ENCODE measurements at regions not wholly inside any gene's neighbourhood (a gene's known extent, or its start where the extent isn't known, plus 50 kb on each side); places are given as distances from the start of the nearest gene placed in this dataset.

GRCh38 chr4:156173937-156174336 lies 220.3 kb upstream of the CTSO start:
- no TSS peak for BruUV-seq (replicated peaks)
- intact Hi-C loops (cut with micrococcal nuclease; ENCODE audit: unreplicated experiment) = no loop called here
- ChIA-PET CTCF (ENCODE audit: unreplicated experiment) (no interaction called here), POLR2A (no interaction called here)
- Histone ChIP-seq H3K9me2 (ENCODE audit: insufficient read depth, low read length) (no peaks in the 10 kb centered on the region), H3K4me1 (ENCODE audit: insufficient read depth, low read length, poor library complexity, severe bottlenecking) (no peaks in the 10 kb centered on the region), H3K79me2 (ENCODE audit: insufficient read depth, low read depth, low read length) (no peaks in the 10 kb centered on the region), H3K9me3 (ENCODE audit: low read length) (no peaks in the 10 kb centered on the region), H4K20me1 (ENCODE audit: insufficient read depth, low read length) (no peaks in the 10 kb centered on the region), H3K4me3 (ENCODE audit: low read depth, low read length, poor library complexity, severe bottlenecking) (no peak overlapping the region), H3K4me2 (ENCODE audit: low read length) (no peak overlapping the region), H3K36me3 (ENCODE audit: insufficient read depth, low read length) (no peaks in the 10 kb centered on the region), H3K27ac (ENCODE audit: low read depth, low read length, poor library complexity, severe bottlenecking) (no peak overlapping the region), H2AFZ (ENCODE audit: low read length) (no peak overlapping the region)
- no peak for TF ChIP-seq EZH2phosphoT487 (IDR thresholded peaks at IDR 0.05; ENCODE audit: borderline replicate concordance, low read depth, low read length)
- no peak for TF ChIP-seq CTCF (conservative IDR thresholded peaks at IDR 0.05; ENCODE audit: low read length)
- DNase-seq (ENCODE audit: low spot score) = no peak

GRCh38 chr4:156173486-156173885 lies 219.8 kb upstream of the CTSO start:
- no peak overlapping the region for H3K27ac ChIP-seq (ENCODE audit: low read depth, low read length, poor library complexity, severe bottlenecking)
- H3K9me3 ChIP-seq (ENCODE audit: low read length) = no peaks in the 10 kb centered on the region
- H3K79me2 ChIP-seq (ENCODE audit: insufficient read depth, low read depth, low read length) = no peaks in the 10 kb centered on the region
- ChIA-PET CTCF (ENCODE audit: unreplicated experiment) (no interaction called here), POLR2A (no interaction called here)
- H3K9me2 ChIP-seq (ENCODE audit: insufficient read depth, low read length) = no peaks in the 10 kb centered on the region
- intact Hi-C loops (cut with micrococcal nuclease; ENCODE audit: unreplicated experiment) = no loop called here
- no peak overlapping the region for H2AFZ ChIP-seq (ENCODE audit: low read length)
- no peak for DNase-seq (ENCODE audit: low spot score)
- H4K20me1 ChIP-seq (ENCODE audit: insufficient read depth, low read length) = no peaks in the 10 kb centered on the region
- TF ChIP-seq CTCF (conservative IDR thresholded peaks at IDR 0.05; ENCODE audit: low read length) (no peak), EZH2phosphoT487 (IDR thresholded peaks at IDR 0.05; ENCODE audit: borderline replicate concordance, low read depth, low read length) (no peak)
- no peak overlapping the region for H3K4me3 ChIP-seq (ENCODE audit: low read depth, low read length, poor library complexity, severe bottlenecking)
- H3K4me2 ChIP-seq (ENCODE audit: low read length) = no peak overlapping the region
- BruUV-seq (replicated peaks) = no TSS peak
- H3K36me3 ChIP-seq (ENCODE audit: insufficient read depth, low read length) = no peaks in the 10 kb centered on the region
- H3K4me1 ChIP-seq (ENCODE audit: insufficient read depth, low read length, poor library complexity, severe bottlenecking) = no peaks in the 10 kb centered on the region

GRCh38 chr4:156169861-156170260 lies 216.2 kb upstream of the CTSO start:
- POLR2A ChIA-PET = interaction anchor here (0.9 kb wide), 1 partner anchor 79 kb away, joined by 3 read pairs; no protein-coding TSS in a partner anchor
- BruUV-seq (replicated peaks) = no TSS peak
- no peaks in the 10 kb centered on the region for H3K79me2 ChIP-seq (ENCODE audit: insufficient read depth, low read depth, low read length)
- H3K4me3 ChIP-seq (ENCODE audit: low read depth, low read length, poor library complexity, severe bottlenecking) = no peak overlapping the region
- H3K36me3 ChIP-seq (ENCODE audit: insufficient read depth, low read length) = no peaks in the 10 kb centered on the region
- H3K27ac ChIP-seq (ENCODE audit: low read depth, low read length, poor library complexity, severe bottlenecking) = no peak overlapping the region
- H4K20me1 ChIP-seq (ENCODE audit: insufficient read depth, low read length) = no peaks in the 10 kb centered on the region
- intact Hi-C loops (cut with micrococcal nuclease; ENCODE audit: unreplicated experiment) = loop anchor here (1.0 kb wide), 1 partner anchor 208 kb away; no protein-coding TSS in a partner anchor
- DNase-seq (ENCODE audit: low spot score) = no peak
- TF ChIP-seq CTCF (conservative IDR thresholded peaks at IDR 0.05; ENCODE audit: low read length) = no peak
- TF ChIP-seq EZH2phosphoT487 (IDR thresholded peaks at IDR 0.05; ENCODE audit: borderline replicate concordance, low read depth, low read length) = no peak
- H3K4me1 ChIP-seq (ENCODE audit: insufficient read depth, low read length, poor library complexity, severe bottlenecking) = no peaks in the 10 kb centered on the region
- CTCF ChIA-PET (ENCODE audit: unreplicated experiment) = no interaction called here
- H3K4me2 ChIP-seq (ENCODE audit: low read length) = no peak overlapping the region
- no peaks in the 10 kb centered on the region for H3K9me2 ChIP-seq (ENCODE audit: insufficient read depth, low read length)
- no peak overlapping the region for H2AFZ ChIP-seq (ENCODE audit: low read length)
- no peaks in the 10 kb centered on the region for H3K9me3 ChIP-seq (ENCODE audit: low read length)

All from OCI-LY7 (cell line).